GM12874 (cell line): ENCODE measurements at regions not wholly inside any gene's neighbourhood (a gene's known extent, or its start where the extent isn't known, plus 50 kb on each side); places are given as distances from the start of the nearest gene placed in this dataset.

Experiments used
- TF ChIP-seq, protein P1 (sequence below): IDR thresholded peaks from 2 replicates; pipeline ENCODE4 v1.5.1; 2011; ENCODE audit warnings: low read depth, mild to moderate bottlenecking, control low read depth, low read length, moderate library complexity; ENCODE audit not compliant: insufficient read depth

DNA sequence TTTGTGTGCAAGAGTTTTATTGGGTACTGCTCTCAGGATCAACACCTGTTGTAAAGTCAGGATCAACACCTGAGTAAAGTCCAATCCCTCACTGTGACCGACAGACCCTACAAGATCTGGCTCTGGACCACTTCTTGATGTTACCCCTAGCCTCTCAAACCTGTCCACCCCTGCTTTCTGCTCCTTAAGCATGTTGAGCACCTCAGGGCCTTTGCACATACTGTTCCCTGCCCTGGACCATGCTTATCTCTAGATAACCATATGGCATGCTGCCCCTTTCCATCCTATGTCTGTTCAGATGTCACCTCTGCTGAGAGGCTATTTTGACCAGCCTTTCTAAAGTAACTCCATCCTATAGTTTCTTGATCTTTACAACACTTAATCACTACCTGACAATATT is 269.6 kb downstream of the SMARCA2 start:
- TF ChIP-seq, protein P1, sequence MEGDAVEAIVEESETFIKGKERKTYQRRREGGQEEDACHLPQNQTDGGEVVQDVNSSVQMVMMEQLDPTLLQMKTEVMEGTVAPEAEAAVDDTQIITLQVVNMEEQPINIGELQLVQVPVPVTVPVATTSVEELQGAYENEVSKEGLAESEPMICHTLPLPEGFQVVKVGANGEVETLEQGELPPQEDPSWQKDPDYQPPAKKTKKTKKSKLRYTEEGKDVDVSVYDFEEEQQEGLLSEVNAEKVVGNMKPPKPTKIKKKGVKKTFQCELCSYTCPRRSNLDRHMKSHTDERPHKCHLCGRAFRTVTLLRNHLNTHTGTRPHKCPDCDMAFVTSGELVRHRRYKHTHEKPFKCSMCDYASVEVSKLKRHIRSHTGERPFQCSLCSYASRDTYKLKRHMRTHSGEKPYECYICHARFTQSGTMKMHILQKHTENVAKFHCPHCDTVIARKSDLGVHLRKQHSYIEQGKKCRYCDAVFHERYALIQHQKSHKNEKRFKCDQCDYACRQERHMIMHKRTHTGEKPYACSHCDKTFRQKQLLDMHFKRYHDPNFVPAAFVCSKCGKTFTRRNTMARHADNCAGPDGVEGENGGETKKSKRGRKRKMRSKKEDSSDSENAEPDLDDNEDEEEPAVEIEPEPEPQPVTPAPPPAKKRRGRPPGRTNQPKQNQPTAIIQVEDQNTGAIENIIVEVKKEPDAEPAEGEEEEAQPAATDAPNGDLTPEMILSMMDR, result no peak

DNA sequence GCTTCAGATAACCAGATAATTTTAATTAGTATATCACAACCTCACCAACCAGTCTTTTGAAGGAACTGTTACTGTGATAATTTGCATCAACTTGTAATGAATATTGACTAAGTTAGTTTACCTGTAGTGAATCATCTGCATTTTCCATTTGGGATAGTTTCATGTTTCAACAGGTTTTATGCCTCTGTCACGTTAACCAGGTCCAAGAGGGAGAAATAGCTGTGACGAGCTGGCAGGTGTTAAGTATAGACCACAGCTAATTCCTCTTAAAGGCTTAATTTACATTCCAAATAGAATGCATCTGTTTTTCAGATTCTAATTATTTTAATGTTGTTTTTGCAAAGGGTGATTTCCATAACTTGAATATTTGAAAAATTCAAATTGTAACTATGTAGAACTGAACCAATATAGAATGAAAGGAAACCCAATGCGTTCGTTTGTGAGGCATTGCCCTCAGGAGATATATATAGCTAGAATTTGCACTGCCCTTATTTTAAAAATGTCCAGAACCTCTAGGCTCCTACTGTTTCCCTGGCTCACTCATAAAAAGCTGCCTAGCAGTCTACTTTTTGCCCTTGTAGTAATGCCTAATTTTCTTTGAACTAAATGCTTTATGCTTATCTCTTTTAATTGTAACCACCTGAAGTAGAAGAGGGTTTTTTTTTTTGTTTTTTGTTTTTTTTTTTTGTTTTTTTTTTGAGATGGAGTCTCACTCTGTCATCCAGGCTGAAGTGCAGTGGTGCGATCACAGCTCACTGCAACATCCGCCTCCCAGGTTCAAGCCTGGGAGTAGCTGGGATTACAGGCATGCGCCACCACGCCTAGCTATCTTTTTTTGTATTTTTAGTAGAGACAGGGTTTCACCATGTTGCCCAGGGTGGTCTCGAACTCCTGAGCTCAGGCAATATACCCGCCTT is 270.5 kb downstream of the SMARCA2 start:
- TF ChIP-seq, protein P1, result no peak

GRCh38 chr9:2286333-2286705 is 271.2 kb downstream of the SMARCA2 start:
- TF ChIP-seq, protein P1, result no peak

DNA sequence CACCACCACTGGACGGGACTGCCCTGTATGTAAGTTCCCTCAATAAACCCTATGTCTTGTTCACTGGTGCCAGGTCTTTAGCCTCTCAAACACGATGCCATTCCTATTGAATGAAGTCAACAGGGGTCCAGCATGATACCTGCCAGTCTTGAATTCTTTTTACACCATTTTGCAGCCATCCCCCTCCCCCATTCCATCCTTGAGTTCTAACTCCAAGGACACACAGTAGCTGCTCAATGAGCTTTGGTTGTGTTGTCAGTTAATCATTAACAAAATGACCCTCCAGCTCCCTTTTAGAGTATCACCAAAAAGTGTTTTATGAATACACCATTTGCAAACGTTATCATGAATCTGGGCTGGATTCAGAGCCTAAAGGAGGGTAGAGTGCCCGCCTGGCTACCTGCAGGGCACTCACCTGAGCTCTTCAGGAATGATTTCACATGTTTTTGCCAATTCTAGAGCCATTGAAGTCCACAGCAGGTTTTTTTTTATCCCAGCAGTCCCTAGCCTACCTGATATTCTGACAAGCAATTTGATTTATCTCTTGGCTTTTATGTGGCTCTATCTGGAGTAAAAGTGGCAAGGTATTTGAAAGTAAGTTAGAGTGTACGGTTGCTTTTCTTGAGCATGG is 271.8 kb downstream of the SMARCA2 start:
- TF ChIP-seq, protein P1, result no peak

- TF ChIP-seq, protein P1, result no peak
Measured at GRCh38 chr9:2288309-2288708, 273.2 kb downstream of the SMARCA2 start.

- TF ChIP-seq, protein P1, result no peak
Measured at GRCh38 chr9:2289263-2289662, 274.1 kb downstream of the SMARCA2 start.

- TF ChIP-seq, protein P1, result no peak
Measured at GRCh38 chr9:2290382-2290781, 275.2 kb downstream of the SMARCA2 start.
